H1 (cell line): ENCODE measurements at regions not wholly inside any gene's neighbourhood (a gene's known extent, or its start where the extent isn't known, plus 50 kb on each side); places are given as distances from the start of the nearest gene placed in this dataset.

ENCODE experiments used
- KDM5A ChIP-seq: fragments of 200-600 bp; IDR thresholded peaks from 2 replicates; pipeline ENCODE4 v1.7.1; 2012; ENCODE audit warnings: mild to moderate bottlenecking, low read length, inconsistent platforms, mixed read lengths
- MAFK ChIP-seq: IDR thresholded peaks from 2 replicates; pipeline ENCODE4 v1.6.1; 2012; ENCODE audit warnings: low read depth, mild to moderate bottlenecking, improper control_type of control experiment, low read length
- MAX ChIP-seq: IDR thresholded peaks from 2 replicates; pipeline ENCODE4 v1.6.1; 2012; ENCODE audit warnings: inconsistent platforms
- RBBP5 ChIP-seq: IDR thresholded peaks from 2 replicates; pipeline ENCODE4 v1.7.1; 2012; ENCODE audit warnings: low read depth, mild to moderate bottlenecking, inconsistent platforms, low read length, moderate library complexity, borderline replicate concordance
- USF2 ChIP-seq: IDR thresholded peaks from 2 replicates; pipeline ENCODE4 v1.6.1; 2011; ENCODE audit warnings: low read length, improper control_type of control experiment
- ZNF274 ChIP-seq: IDR thresholded peaks from 2 replicates; pipeline ENCODE4 v1.7.0; 2012; ENCODE audit warnings: low read length, borderline replicate concordance; ENCODE audit errors: extremely low read depth

- TF ChIP-seq USF2 (no peak), ZNF274 (no peak), KDM5A (no peak), MAX (no peak), RBBP5 (no peak), MAFK (no peak)
Observed at GRCh38 chr9:16098306-16098705, 545.5 kb downstream of the CCDC171 start (continued).
